ENCODE measurements at regions not wholly inside any gene's neighbourhood (a gene's known extent, or its start where the extent isn't known, plus 50 kb on each side); places are given as distances from the start of the nearest gene placed in this dataset.

DNA sequence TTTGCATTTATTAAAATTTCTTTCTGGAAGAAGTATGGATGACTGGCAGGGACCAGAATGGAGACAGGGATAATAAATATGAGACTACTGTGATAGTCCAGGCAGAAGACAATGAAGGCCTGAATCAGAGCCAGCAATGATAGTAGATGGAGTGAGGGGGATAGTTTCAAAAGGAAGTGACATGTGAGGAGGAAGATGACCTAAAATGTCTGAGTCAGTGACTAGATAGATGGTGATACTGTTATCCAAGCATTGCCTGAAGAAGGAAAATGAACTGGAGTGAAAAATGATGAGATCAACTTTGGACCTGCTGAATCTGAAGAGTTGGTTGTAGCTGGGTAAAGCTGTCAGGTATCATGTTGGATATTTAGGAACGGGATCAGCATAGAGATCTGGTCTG is 158.3 kb upstream of the KLF7 start:
- 89 to 100% (median 91%) methylated on average over 1 of the region's 1 CpG for WGBS, 5 donors
- intact Hi-C loops (cut with DNase I; ENCODE audit: low total_unique reads), result no loop called here

DNA sequence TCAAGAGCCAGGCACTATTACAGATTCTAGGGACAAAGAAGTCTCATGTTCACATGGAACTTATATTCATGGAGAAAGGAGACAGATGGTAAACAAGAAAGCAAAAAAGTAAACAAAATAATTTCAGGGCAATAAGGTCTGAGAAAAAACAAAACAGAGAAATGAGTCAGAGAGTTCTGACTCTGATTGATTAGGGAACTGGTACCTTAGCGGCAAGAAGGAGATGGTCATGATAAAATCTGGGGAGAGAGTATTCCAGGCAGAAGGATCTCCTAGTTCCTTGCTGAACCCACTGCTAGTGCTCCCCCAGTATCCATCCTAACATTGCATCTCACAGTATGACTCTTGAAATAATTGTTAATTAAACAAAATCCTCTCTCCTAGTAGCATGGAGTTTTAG is 161.8 kb upstream of the KLF7 start:
- H3K27me3 ChIP-seq (replicated peaks in 1 of 7), result no peaks in the 10 kb centered on the region
- no peak overlapping the region for H3K27ac ChIP-seq
- H3K9me3 ChIP-seq, result no peaks in the 10 kb centered on the region
- H3K36me3 ChIP-seq, result no peaks in the 10 kb centered on the region
- 67 to 86% (median 82%) methylated on average over 1 of the region's 1 CpG for WGBS, 5 donors
- H3K4me3 ChIP-seq, result no peak overlapping the region
- peaks cover 0 to 21% (median 8%) of the 10 kb centered on the region in 6 donors for H3K4me1 ChIP-seq
- TF ChIP-seq POLR2A (IDR thresholded peaks at IDR 0.05) (no peak), POLR2AphosphoS5 (IDR thresholded peaks at IDR 0.05) (no peak)
- TF ChIP-seq, protein P1, sequence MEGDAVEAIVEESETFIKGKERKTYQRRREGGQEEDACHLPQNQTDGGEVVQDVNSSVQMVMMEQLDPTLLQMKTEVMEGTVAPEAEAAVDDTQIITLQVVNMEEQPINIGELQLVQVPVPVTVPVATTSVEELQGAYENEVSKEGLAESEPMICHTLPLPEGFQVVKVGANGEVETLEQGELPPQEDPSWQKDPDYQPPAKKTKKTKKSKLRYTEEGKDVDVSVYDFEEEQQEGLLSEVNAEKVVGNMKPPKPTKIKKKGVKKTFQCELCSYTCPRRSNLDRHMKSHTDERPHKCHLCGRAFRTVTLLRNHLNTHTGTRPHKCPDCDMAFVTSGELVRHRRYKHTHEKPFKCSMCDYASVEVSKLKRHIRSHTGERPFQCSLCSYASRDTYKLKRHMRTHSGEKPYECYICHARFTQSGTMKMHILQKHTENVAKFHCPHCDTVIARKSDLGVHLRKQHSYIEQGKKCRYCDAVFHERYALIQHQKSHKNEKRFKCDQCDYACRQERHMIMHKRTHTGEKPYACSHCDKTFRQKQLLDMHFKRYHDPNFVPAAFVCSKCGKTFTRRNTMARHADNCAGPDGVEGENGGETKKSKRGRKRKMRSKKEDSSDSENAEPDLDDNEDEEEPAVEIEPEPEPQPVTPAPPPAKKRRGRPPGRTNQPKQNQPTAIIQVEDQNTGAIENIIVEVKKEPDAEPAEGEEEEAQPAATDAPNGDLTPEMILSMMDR (IDR thresholded peaks at IDR 0.05 in 8 of 11, conservative IDR thresholded peaks at IDR 0.05 in 3 of 11), result no peak
- DNase-seq, result no peak
- intact Hi-C loops (cut with DNase I; ENCODE audit: low total_unique reads), result no loop called here

More for the DNA sequence above, 158.3 kb upstream of the KLF7 start:
- Histone ChIP-seq H3K4me1 (peaks cover 0 to 13% (median 0%) of the 10 kb centered on the region in 6 donors), H3K27ac (no peak overlapping the region), H3K9me3 (no peaks in the 10 kb centered on the region), H3K36me3 (no peaks in the 10 kb centered on the region), H3K4me3 (no peak overlapping the region), H3K27me3 (replicated peaks in 1 of 7) (no peaks in the 10 kb centered on the region)
- TF ChIP-seq POLR2AphosphoS5 (IDR thresholded peaks at IDR 0.05) (no peak), POLR2A (IDR thresholded peaks at IDR 0.05) (no peak)
- TF ChIP-seq, protein P1 (IDR thresholded peaks at IDR 0.05 in 8 of 11, conservative IDR thresholded peaks at IDR 0.05 in 3 of 11), result no peak
- DNase-seq, result no peak

DNA sequence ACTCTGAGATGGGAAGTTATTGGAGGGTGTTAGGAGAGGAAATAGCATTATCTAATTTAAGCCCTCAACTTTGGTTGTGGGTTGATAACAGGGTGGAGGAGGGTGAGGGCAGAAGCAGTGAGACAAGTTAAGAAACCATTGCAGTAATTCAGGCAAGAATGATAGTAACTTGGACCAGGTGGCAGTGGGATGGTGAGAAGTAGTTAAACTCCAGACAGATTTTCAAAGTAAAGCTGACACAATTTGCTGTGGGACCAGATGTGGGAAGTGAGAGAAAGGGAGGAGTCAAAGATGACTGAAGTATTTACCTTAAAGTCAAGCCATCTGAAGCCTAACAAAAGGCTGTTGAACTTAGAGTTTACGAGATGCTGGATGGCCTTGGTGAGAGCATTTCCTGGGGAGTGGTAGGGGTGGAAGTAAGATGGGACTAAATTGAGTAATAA is 163.2 kb upstream of the KLF7 start:
- 28 to 49% (median 42%) methylated on average over 1 of the region's 1 CpG for WGBS, 5 donors
- intact Hi-C loops (cut with DNase I; ENCODE audit: low total_unique reads), result no loop called here
- Histone ChIP-seq H3K27ac (no peak overlapping the region), H3K9me3 (no peaks in the 10 kb centered on the region), H3K36me3 (no peaks in the 10 kb centered on the region), H3K4me3 (no peak overlapping the region), H3K4me1 (peaks cover 0 to 29% (median 13%) of the 10 kb centered on the region in 6 donors), H3K27me3 (replicated peaks in 1 of 7) (no peaks in the 10 kb centered on the region)
- TF ChIP-seq POLR2AphosphoS5 (IDR thresholded peaks at IDR 0.05), result no peak
- no peak for DNase-seq

DNA sequence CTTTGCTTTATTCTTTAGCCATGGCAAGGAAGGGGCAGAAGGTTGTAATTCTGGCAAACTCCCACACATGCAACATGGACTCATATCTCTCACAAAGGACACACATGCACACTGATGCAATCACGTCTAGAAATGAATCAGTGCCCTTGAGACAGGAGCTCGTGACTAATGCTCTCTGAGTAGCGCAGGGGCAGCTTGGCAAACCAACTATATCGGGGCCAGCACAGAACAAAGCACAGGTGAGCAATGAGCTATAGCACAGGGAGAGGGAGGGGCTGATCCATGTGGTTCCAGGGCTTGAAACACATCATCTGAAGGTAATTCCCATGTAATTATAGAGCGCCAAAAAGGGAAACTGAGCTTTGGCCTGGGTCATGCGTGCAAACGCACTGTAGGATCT is 165.2 kb upstream of the KLF7 start:
- intact Hi-C loops (cut with DNase I; ENCODE audit: low total_unique reads), result no loop called here
- Histone ChIP-seq H3K4me1 (peaks cover 0 to 49% (median 22%) of the 10 kb centered on the region in 6 donors), H3K27ac (no peak overlapping the region), H3K27me3 (replicated peaks in 1 of 7) (no peaks in the 10 kb centered on the region), H3K4me3 (no peak overlapping the region), H3K36me3 (no peaks in the 10 kb centered on the region), H3K9me3 (no peaks in the 10 kb centered on the region)
- TF ChIP-seq POLR2AphosphoS5 (IDR thresholded peaks at IDR 0.05) (no peak), POLR2A (IDR thresholded peaks at IDR 0.05) (no peak)
- TF ChIP-seq, protein P1 (IDR thresholded peaks at IDR 0.05 in 8 of 11, conservative IDR thresholded peaks at IDR 0.05 in 3 of 11), result no peak
- WGBS, 5 donors, result 66 to 82% (median 71%) methylated on average over 7 of the region's 7 CpGs
- DNase-seq, result no peak

DNA sequence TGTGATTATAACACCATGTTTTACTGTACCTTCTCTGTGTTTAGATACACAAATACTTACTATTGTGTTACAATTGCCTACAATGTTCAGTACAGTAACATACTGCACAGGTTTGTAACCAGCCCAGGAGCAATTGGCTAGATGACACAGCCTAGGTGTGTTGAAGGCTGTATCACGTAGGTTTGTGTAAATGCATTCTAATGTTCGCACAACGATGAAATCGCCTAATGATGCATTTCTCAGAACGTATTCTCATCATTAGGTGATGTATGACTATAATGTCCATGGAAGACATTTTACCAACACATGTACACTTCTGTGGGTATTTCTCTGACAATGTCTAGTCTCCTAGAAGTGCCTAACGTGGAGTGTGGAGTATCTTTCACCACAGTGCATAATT is 165.9 kb upstream of the KLF7 start:
- TF ChIP-seq, protein P1 (IDR thresholded peaks at IDR 0.05 in 8 of 11, conservative IDR thresholded peaks at IDR 0.05 in 3 of 11), result no peak
- TF ChIP-seq POLR2AphosphoS5 (IDR thresholded peaks at IDR 0.05) (no peak), POLR2A (IDR thresholded peaks at IDR 0.05) (no peak)
- H3K27ac ChIP-seq, result no peak overlapping the region
- intact Hi-C loops (cut with DNase I; ENCODE audit: low total_unique reads), result no loop called here
- H3K36me3 ChIP-seq, result no peaks in the 10 kb centered on the region
- no peaks in the 10 kb centered on the region for H3K27me3 ChIP-seq (replicated peaks in 1 of 7)
- no peak for DNase-seq
- peaks cover 0 to 55% (median 23%) of the 10 kb centered on the region in 6 donors for H3K4me1 ChIP-seq
- H3K9me3 ChIP-seq, result no peaks in the 10 kb centered on the region
- H3K4me3 ChIP-seq, result no peak overlapping the region
- WGBS, 5 donors, result 90 to 94% (median 92%) methylated on average over 6 of the region's 6 CpGs
